DND-41 (cell line): ENCODE measurements at regions not wholly inside any gene's neighbourhood (a gene's known extent, or its start where the extent isn't known, plus 50 kb on each side); places are given as distances from the start of the nearest gene placed in this dataset.
"Not testable (repeated sequence)": the region's sequence is repeated elsewhere in the genome, so short reads cannot be mapped to it uniquely, and the experiment has no call there.

Experiments used
- CTCF ChIP-seq: IDR thresholded peaks from 2 replicates; pipeline ENCODE4 v1.5.1; 2012; ENCODE audit warnings: borderline replicate concordance, low read length, moderate library complexity, mild to moderate bottlenecking; ENCODE audit not compliant: poor library complexity, severe bottlenecking; ENCODE audit errors: extremely low read depth
- EZH2 ChIP-seq: IDR thresholded peaks from 3 replicates; pipeline ENCODE4 v1.6.1; 2012; ENCODE audit warnings: borderline replicate concordance, low read depth, mild to moderate bottlenecking, moderate library complexity, low read length, inconsistent platforms; ENCODE audit not compliant: severe bottlenecking

DNA sequence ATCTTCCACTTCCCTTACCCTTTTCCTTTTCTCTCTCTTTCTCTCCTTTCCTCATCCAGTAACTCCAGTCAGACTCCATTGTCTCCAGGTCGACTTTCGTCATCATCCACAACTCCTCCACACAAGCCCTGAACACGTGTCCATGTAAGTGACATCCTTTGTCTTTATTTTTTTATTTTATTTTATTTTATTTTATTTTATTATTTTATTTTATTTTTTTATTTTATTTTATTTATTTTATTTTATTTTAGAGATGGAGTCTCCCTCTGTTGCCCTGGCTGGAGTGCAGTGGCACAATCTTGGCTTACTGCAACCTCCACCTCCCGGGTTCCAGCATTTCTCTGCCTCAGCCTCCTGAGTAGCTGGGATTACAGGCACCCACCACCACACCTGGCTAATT lies 80.1 kb upstream of the VKORC1L1 start:
- not testable (repeated sequence) for TF ChIP-seq CTCF, EZH2
